ENCODE measurements at regions not wholly inside any gene's neighbourhood (a gene's known extent, or its start where the extent isn't known, plus 50 kb on each side); places are given as distances from the start of the nearest gene placed in this dataset.

GRCh38 chr6:14619419-14619781, 501.8 kb downstream of the CD83 start:
- TF ChIP-seq ATF1 (CRISPR knock-in tag; IDR thresholded peaks at IDR 0.05) (no peak), CTCF (IDR thresholded peaks at IDR 0.05) (no peak), GABPB1 (CRISPR knock-in tag; IDR thresholded peaks at IDR 0.05) (no peak), ZSCAN18 (CRISPR knock-in tag; IDR thresholded peaks at IDR 0.05) (no peak), OVOL2 (CRISPR knock-in tag; IDR thresholded peaks at IDR 0.05; ENCODE audit: borderline replicate concordance) (no peak), FOXP1 (CRISPR knock-in tag; IDR thresholded peaks at IDR 0.05; ENCODE audit: borderline replicate concordance) (no peak), ATF2 (CRISPR knock-in tag; IDR thresholded peaks at IDR 0.05; ENCODE audit: borderline replicate concordance, low read depth) (no peak), FOXP4 (CRISPR knock-in tag; IDR thresholded peaks at IDR 0.05) (no peak), ZNF416 (CRISPR knock-in tag; IDR thresholded peaks at IDR 0.05) (no peak), KAT7 (CRISPR knock-in tag; IDR thresholded peaks at IDR 0.05; ENCODE audit: borderline replicate concordance) (no peak)
